ENCODE measurements at regions not wholly inside any gene's neighbourhood (a gene's known extent, or its start where the extent isn't known, plus 50 kb on each side); places are given as distances from the start of the nearest gene placed in this dataset.
A peak's percentile ranks its signal among the peaks of the same experiment; 100 is the strongest.

- Mint-ChIP-seq H3K9me3 (peaks cover 0 to 30% (median 17%) of the 10 kb centered on the region in 7 donors), H3K4me3 (peak overlapping the region in 1 of 2 donors; percentile 75), H3K4me1 (peaks cover 8% of the 10 kb centered on the region), H3K27ac (no peak overlapping the region), H3K36me3 (peaks cover 2 to 5% of the 10 kb centered on the region in 2 donors), H3K27me3 (ENCODE audit: low read depth in 3 of 3) (peaks cover 72 to 91% (median 84%) of the 10 kb centered on the region in 3 donors)
- no peaks in the 10 kb centered on the region for H4K20me1 ChIP-seq (ENCODE audit: insufficient read depth, low read length)
- WGBS (ENCODE audit: insufficient coverage), result no CpG with 5 or more reads among the region's 6 CpGs
- H3K9me3 ChIP-seq (replicated peaks in 1 of 2; ENCODE audit: control insufficient read depth in 1 of 2, insufficient read depth in 1 of 2, low read length in 2 of 2), result peaks cover 4 to 32% of the 10 kb centered on the region in 2 donors
- H3K4me1 ChIP-seq (ENCODE audit: control insufficient read depth in 1 of 2, insufficient read depth in 2 of 2, low read length in 2 of 2), result peaks cover 0 to 5% of the 10 kb centered on the region in 2 donors
- H3K36me3 ChIP-seq (replicated peaks in 1 of 2; ENCODE audit: control insufficient read depth in 1 of 2, insufficient read depth in 2 of 2, low read length in 2 of 2), result no peaks in the 10 kb centered on the region
- H3K4me3 ChIP-seq (replicated peaks in 1 of 3; ENCODE audit: low read depth in 2 of 3, low read length in 3 of 3), result no peak overlapping the region
- DNase-seq, result no peak
- TF ChIP-seq CTCF (IDR thresholded peaks at IDR 0.05), result no peak
- H3K27ac ChIP-seq (ENCODE audit: low read depth in 1 of 2, low read length in 2 of 2), result no peak overlapping the region
- no peak overlapping the region for H3K9ac ChIP-seq (ENCODE audit: insufficient read depth, low read length, poor library complexity, severe bottlenecking)
- no peak overlapping the region for H2AFZ ChIP-seq (ENCODE audit: insufficient read depth, low read depth, low read length, poor library complexity, severe bottlenecking)
- H3K79me2 ChIP-seq (ENCODE audit: insufficient read depth, low read length), result no peaks in the 10 kb centered on the region
- intact Hi-C loops (cut with micrococcal nuclease), result loop anchor here in 1 of 2 donors (10.0 kb wide), 1 partner anchor 84 kb away; the partner anchor contains the start of gene PAX2
- peaks cover 54 to 73% of the 10 kb centered on the region in 2 donors for H3K27me3 ChIP-seq (ENCODE audit: control insufficient read depth in 2 of 2, insufficient read depth in 2 of 2, low read length in 2 of 2)
- no peak overlapping the region for H3K4me2 ChIP-seq (replicated peaks; ENCODE audit: extremely low read depth, low read length, poor library complexity, severe bottlenecking)
Measured at GRCh38 chr10:100660365-100660764, 85.0 kb upstream of the PAX2 start.

- Histone ChIP-seq H3K36me3 (replicated peaks in 1 of 2; ENCODE audit: control insufficient read depth in 1 of 2, insufficient read depth in 2 of 2, low read length in 2 of 2) (no peaks in the 10 kb centered on the region), H3K27ac (ENCODE audit: low read depth in 1 of 2, low read length in 2 of 2) (no peak overlapping the region), H3K4me2 (replicated peaks; ENCODE audit: extremely low read depth, low read length, poor library complexity, severe bottlenecking) (no peak overlapping the region), H3K27me3 (ENCODE audit: control insufficient read depth in 2 of 2, insufficient read depth in 2 of 2, low read length in 2 of 2) (peaks cover 49 to 67% of the 10 kb centered on the region in 2 donors), H2AFZ (ENCODE audit: insufficient read depth, low read depth, low read length, poor library complexity, severe bottlenecking) (no peak overlapping the region), H4K20me1 (ENCODE audit: insufficient read depth, low read length) (no peaks in the 10 kb centered on the region), H3K4me1 (ENCODE audit: control insufficient read depth in 1 of 2, insufficient read depth in 2 of 2, low read length in 2 of 2) (peaks cover 0 to under 1% of the 10 kb centered on the region in 2 donors), H3K79me2 (ENCODE audit: insufficient read depth, low read length) (no peaks in the 10 kb centered on the region), H3K9ac (ENCODE audit: insufficient read depth, low read length, poor library complexity, severe bottlenecking) (no peak overlapping the region), H3K4me3 (replicated peaks in 1 of 3; ENCODE audit: low read depth in 2 of 3, low read length in 3 of 3) (no peak overlapping the region), H3K9me3 (replicated peaks in 1 of 2; ENCODE audit: control insufficient read depth in 1 of 2, insufficient read depth in 1 of 2, low read length in 2 of 2) (peaks cover under 1 to 32% of the 10 kb centered on the region in 2 donors)
- Mint-ChIP-seq H3K27me3 (ENCODE audit: low read depth in 3 of 3) (peaks cover 66 to 86% (median 79%) of the 10 kb centered on the region in 3 donors), H3K9me3 (peaks cover 0 to 24% (median 11%) of the 10 kb centered on the region in 7 donors), H3K4me3 (peak overlapping the region in 1 of 2 donors; percentile 75), H3K4me1 (peaks cover 2% of the 10 kb centered on the region), H3K36me3 (peaks cover 0 to 5% of the 10 kb centered on the region in 2 donors), H3K27ac (no peak overlapping the region)
- TF ChIP-seq CTCF (IDR thresholded peaks at IDR 0.05), result no peak
- DNase-seq, result no peak
- WGBS (ENCODE audit: insufficient coverage), result 58% methylated on average over 2 of the region's 3 CpGs
- intact Hi-C loops (cut with micrococcal nuclease), result loop anchor here in 1 of 2 donors (10.0 kb wide), 1 partner anchor 84 kb away; the partner anchor contains the start of gene PAX2
Measured at GRCh38 chr10:100660945-100661344, 84.4 kb upstream of the PAX2 start.
